Ecto neural progenitor cell (in vitro differentiated cells): ENCODE measurements at regions not wholly inside any gene's neighbourhood (a gene's known extent, or its start where the extent isn't known, plus 50 kb on each side); places are given as distances from the start of the nearest gene placed in this dataset.
"Not testable (repeated sequence)": the region's sequence is repeated elsewhere in the genome, so short reads cannot be mapped to it uniquely, and the experiment has no call there.

ENCODE experiments used
- DNase-seq: peaks from one replicate; pipeline ENCODE4 v3.0.0-alpha.2; 2018; ENCODE audit warnings: low spot score

GRCh38 chr13:66237411-66238062 lies 992.6 kb downstream of the PCDH9 start:
- no peak for DNase-seq

- no peak for DNase-seq
These were observed 996.0 kb downstream of the PCDH9 start for GRCh38 chr13:66234159-66234558.

GRCh38 chr13:66231958-66232357 lies 998.2 kb downstream of the PCDH9 start:
- DNase-seq: not testable (repeated sequence)

- DNase-seq: no peak
These were observed 1005.1 kb downstream of the PCDH9 start for GRCh38 chr13:66225072-66225471.

GRCh38 chr13:66224663-66225062 lies 1005.5 kb downstream of the PCDH9 start:
- no peak for DNase-seq

- no peak for DNase-seq
These were observed 1007.2 kb downstream of the PCDH9 start for GRCh38 chr13:66222926-66223325.

- DNase-seq: no peak
These were observed 1008.0 kb downstream of the PCDH9 start for GRCh38 chr13:66222127-66222526.

GRCh38 chr13:66219506-66219905 lies 1010.6 kb downstream of the PCDH9 start:
- DNase-seq: no peak

GRCh38 chr13:66218583-66218982 lies 1011.6 kb downstream of the PCDH9 start:
- no peak for DNase-seq

GRCh38 chr13:66216728-66217127 lies 1013.4 kb downstream of the PCDH9 start:
- no peak for DNase-seq

- DNase-seq: no peak
These were observed 1015.7 kb downstream of the PCDH9 start for GRCh38 chr13:66214467-66214866.

GRCh38 chr13:66212511-66212910 lies 1017.6 kb downstream of the PCDH9 start:
- DNase-seq: no peak

- no peak for DNase-seq
These were observed 1019.5 kb downstream of the PCDH9 start for GRCh38 chr13:66210677-66211076.

GRCh38 chr13:66208589-66208988 lies 1021.5 kb downstream of the PCDH9 start:
- DNase-seq: no peak

GRCh38 chr13:66207610-66208009 lies 1022.5 kb downstream of the PCDH9 start:
- DNase-seq: no peak

GRCh38 chr13:66205807-66206206 lies 1024.3 kb downstream of the PCDH9 start:
- DNase-seq: no peak

GRCh38 chr13:66200555-66200954 lies 1029.6 kb downstream of the PCDH9 start:
- no peak for DNase-seq

- no peak for DNase-seq
These were observed 1034.9 kb downstream of the PCDH9 start for GRCh38 chr13:66195238-66195637.

GRCh38 chr13:66189986-66190385 lies 1040.2 kb downstream of the PCDH9 start:
- no peak for DNase-seq

- DNase-seq: no peak
These were observed 1049.3 kb downstream of the PCDH9 start for GRCh38 chr13:66180836-66181235.

- no peak for DNase-seq
These were observed 1058.2 kb downstream of the PCDH9 start for GRCh38 chr13:66171920-66172319.

- DNase-seq: no peak
These were observed 1067.7 kb downstream of the PCDH9 start for GRCh38 chr13:66162470-66162869.

- DNase-seq: no peak
These were observed 1070.6 kb downstream of the PCDH9 start for GRCh38 chr13:66159511-66159910.

- no peak for DNase-seq
These were observed 1075.2 kb downstream of the PCDH9 start for GRCh38 chr13:66154976-66155375.

GRCh38 chr13:66154354-66154753 lies 1075.8 kb downstream of the PCDH9 start:
- DNase-seq: no peak
